ENCODE measurements at regions not wholly inside any gene's neighbourhood (a gene's known extent, or its start where the extent isn't known, plus 50 kb on each side); places are given as distances from the start of the nearest gene placed in this dataset.

DNA sequence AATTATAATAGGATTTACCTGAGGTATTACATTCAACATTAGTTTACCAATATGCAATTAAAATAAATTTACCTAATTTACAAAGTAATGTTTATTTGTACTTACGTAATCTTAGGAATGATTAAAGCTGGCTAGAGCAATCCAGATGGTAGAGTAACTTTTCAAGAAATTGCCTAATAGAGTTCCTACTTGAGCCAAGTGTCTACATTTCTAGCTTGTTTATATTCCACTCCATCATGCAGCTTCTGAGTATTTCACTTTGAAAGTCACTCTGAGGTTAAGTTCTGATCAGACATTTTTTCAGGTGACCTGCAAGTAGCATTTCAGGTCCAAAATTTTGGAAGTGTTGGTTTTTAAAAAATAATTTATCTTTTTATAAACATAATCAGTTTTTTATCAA, 1080.7 kb downstream of the TRHDE start:
- no peak overlapping the region for H3K27ac ChIP-seq
- H3K4me1 ChIP-seq, result no peaks in the 10 kb centered on the region
- H3K27me3 ChIP-seq, result no peaks in the 10 kb centered on the region
- no peaks in the 10 kb centered on the region for H3K9me3 ChIP-seq (replicated peaks)
- no peak overlapping the region for H3K4me3 ChIP-seq
- no peak for DNase-seq
- no peaks in the 10 kb centered on the region for H3K36me3 ChIP-seq

DNA sequence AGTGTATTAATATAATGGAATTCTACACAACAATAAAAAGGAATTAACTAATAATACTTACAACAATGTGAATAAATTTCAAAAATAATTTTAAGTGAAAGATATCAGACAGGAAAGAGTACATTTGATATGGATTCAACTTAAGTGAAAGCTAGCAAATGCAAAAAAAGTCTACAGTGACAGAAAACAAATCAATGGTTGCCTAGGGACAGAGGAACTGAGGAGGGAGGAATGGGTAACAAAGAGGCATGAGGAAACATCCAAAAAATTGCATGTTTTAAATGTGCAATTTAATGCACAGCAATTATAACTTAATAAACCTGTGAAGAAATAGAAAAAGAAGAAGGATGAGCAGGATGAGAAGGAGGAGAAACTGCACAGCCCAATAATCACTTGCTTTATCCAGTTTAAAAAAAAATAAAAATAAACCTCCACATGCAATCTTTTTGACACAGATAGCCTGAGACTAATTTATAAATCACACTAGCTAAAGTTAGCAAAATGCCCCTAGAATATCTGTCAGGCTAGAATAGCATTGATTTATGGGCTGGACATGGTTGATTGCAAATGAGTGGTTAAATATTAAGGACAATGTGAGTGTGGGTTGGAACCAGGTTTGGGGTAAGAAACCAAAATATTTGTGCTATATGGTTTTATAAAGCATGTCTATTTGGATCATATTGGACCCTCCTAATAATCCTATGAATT, 1089.1 kb downstream of the TRHDE start:
- no peaks in the 10 kb centered on the region for H3K36me3 ChIP-seq
- DNase-seq, result no peak

DNA sequence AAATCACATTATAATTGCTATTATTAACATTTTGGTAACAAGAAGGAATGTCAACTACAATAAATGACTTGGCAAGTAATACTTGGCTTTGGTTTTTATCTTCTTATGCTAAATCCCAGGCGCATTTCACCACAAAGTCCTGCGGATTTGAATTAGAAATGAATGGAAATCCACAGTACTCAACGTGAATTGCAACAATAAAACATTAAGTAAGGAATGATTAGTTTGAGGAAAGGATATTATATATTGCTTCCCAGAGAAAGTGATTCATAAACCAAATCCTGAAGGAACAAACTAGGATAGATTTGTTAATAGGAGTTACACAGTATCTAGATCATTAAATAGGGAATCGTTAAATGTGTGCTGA, 1089.7 kb downstream of the TRHDE start:
- no peaks in the 10 kb centered on the region for H3K9me3 ChIP-seq (replicated peaks)
- H3K36me3 ChIP-seq, result no peaks in the 10 kb centered on the region
- no peak overlapping the region for H3K27ac ChIP-seq
- no peaks in the 10 kb centered on the region for H3K4me1 ChIP-seq
- no peaks in the 10 kb centered on the region for H3K27me3 ChIP-seq
- DNase-seq, result no peak
- no peak overlapping the region for H3K4me3 ChIP-seq

More for the DNA sequence above, 1089.1 kb downstream of the TRHDE start:
- Histone ChIP-seq H3K27ac (no peak overlapping the region), H3K9me3 (replicated peaks) (no peaks in the 10 kb centered on the region), H3K27me3 (no peaks in the 10 kb centered on the region), H3K4me1 (no peaks in the 10 kb centered on the region), H3K4me3 (no peak overlapping the region)

DNA sequence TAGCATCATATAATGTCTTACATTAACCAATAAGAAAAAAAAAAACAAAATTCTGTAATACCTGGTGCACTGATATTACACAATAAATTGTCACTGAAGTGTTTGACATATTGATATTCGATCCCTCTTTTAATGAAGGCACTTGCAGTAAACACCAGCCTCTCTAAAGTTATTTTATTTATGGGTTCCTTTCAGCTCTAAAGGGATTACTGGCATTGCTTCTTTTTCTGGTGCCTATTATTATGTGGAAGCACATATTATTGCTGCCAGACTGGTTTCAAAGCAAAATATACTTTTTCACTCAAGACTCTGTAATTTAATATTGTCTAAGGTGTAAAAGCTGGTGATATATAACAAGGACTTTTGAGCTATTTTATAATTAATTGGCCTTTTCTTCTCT, 1090.5 kb downstream of the TRHDE start:
- H3K27me3 ChIP-seq, result no peaks in the 10 kb centered on the region
- H3K4me3 ChIP-seq, result no peak overlapping the region
- no peak for DNase-seq
- H3K36me3 ChIP-seq, result no peaks in the 10 kb centered on the region
- no peak overlapping the region for H3K27ac ChIP-seq
- H3K9me3 ChIP-seq (replicated peaks), result no peaks in the 10 kb centered on the region
- H3K4me1 ChIP-seq, result no peaks in the 10 kb centered on the region

DNA sequence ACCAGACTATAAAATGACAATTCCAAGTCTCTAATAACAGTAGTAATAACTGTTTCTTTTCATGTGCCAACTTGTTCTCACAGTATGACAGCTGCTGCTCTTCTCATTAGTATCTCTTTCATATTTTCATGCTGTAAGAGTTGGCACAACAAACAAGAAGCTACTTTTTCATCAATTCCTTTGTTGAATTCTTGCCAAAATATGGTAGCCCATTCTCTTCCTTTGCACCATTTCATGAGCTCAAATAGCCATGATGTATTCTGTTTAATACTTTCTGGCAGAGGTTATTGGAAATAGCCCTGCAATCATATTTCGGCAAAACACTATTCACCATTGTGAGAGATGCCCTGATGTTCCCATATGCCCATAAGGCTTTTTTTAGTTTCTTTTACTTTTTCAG, 1100.7 kb downstream of the TRHDE start:
- H3K4me3 ChIP-seq, result no peak overlapping the region
- H3K27ac ChIP-seq, result no peak overlapping the region
- no peaks in the 10 kb centered on the region for H3K27me3 ChIP-seq
- no peak for DNase-seq
- no peaks in the 10 kb centered on the region for H3K36me3 ChIP-seq
- no peaks in the 10 kb centered on the region for H3K4me1 ChIP-seq
- no peaks in the 10 kb centered on the region for H3K9me3 ChIP-seq (replicated peaks)

DNA sequence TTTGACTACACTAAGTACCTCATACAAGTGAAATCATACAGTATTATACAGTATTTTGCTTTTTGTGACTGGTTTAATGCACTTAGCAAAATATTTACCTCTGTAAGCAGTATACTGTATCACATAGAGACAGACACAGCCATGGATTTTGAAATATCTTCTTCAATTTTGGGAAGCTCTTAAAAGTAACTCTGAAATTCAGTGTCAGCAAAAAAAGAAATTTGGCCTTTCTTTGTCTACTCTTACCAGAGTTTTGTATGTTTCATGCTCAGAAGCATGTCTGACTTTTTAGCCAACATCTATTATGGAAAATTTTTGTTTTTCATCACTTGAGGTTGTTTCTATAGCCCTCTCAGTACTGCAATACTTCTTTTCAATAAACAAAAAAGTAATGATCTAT, 1102.2 kb downstream of the TRHDE start:
- Histone ChIP-seq H3K4me3 (no peak overlapping the region), H3K4me1 (no peaks in the 10 kb centered on the region), H3K36me3 (no peaks in the 10 kb centered on the region), H3K9me3 (replicated peaks) (no peaks in the 10 kb centered on the region), H3K27me3 (no peaks in the 10 kb centered on the region), H3K27ac (no peak overlapping the region)
- DNase-seq, result no peak

DNA sequence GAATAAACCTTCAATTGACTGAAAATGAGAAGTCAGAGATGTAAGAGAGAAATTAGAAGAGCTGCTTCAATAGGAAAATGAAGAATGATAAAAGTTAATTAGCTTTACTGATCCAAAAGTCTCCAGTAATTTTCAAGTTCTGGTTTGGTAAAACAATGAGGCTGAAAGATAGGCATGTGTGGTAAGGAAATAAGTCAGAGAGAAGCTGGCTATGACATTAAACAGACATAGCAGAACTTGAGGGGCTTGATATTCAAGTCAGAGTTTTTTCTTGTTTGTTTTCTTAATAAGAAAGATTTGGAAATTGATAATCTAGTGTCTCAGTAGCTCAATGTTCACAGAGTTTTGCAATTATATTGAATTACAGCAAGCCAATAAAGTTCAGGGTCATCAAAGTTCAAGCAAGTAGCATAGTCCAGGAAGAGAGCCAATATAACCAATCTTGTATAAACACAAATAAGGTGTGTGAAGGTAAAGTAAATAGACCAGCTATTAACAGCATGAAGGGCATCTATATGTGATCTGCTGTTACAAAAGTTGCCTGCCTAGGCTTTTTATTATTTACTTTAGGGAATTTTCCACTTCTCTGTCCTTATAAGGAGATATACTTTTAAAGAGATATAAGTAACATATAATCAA, 1111.5 kb downstream of the TRHDE start:
- no peak for DNase-seq
- Histone ChIP-seq H3K9me3 (replicated peaks) (no peaks in the 10 kb centered on the region), H3K36me3 (no peaks in the 10 kb centered on the region), H3K27me3 (no peaks in the 10 kb centered on the region), H3K4me1 (no peaks in the 10 kb centered on the region), H3K4me3 (no peak overlapping the region), H3K27ac (no peak overlapping the region)

DNA sequence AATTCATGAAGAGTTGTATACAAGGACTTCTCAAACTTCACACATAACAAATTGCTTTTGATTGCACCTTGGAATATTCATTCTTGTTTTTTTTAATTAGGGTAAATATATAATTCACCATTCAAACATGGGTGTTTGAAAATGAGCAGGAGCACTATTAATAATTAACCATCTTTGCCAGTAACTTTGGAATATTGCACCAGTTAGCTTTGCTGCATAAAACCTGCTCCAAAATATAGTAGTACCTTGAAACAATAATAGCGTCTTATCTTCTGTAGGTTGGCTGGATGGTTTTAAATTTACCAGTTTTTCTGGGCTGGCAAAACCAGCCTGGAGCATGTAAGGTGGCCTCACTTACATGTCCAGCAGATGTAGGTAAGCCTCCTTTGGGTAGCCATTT, 1112.4 kb downstream of the TRHDE start:
- H3K4me3 ChIP-seq, result no peak overlapping the region
- H3K36me3 ChIP-seq, result no peaks in the 10 kb centered on the region
- DNase-seq, result no peak
- no peaks in the 10 kb centered on the region for H3K4me1 ChIP-seq
- no peaks in the 10 kb centered on the region for H3K27me3 ChIP-seq
- no peak overlapping the region for H3K27ac ChIP-seq
- H3K9me3 ChIP-seq (replicated peaks), result no peaks in the 10 kb centered on the region

DNA sequence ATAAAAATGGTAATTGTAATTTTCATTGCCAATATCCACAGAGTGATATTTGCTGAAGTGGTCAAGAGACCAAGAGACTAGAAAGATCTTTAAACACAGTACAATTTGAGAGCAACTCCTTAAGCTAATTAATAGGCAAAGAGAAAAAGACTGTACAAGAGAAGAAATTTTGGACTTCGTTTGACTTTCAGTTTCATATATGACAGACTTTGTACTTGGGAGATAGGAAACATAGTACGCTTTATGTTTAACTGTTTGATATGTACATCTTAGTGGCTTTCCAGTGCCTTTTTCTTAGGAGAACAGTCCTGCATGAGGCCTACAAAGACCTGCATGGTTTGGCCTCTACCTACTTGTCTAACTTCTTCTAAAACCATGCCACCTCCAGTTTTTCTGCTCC, 1118.1 kb downstream of the TRHDE start:
- H3K36me3 ChIP-seq, result no peaks in the 10 kb centered on the region
- DNase-seq, result no peak
- no peak overlapping the region for H3K4me3 ChIP-seq
- no peaks in the 10 kb centered on the region for H3K4me1 ChIP-seq
- no peaks in the 10 kb centered on the region for H3K27me3 ChIP-seq
- H3K27ac ChIP-seq, result no peak overlapping the region
- no peaks in the 10 kb centered on the region for H3K9me3 ChIP-seq (replicated peaks)

DNA sequence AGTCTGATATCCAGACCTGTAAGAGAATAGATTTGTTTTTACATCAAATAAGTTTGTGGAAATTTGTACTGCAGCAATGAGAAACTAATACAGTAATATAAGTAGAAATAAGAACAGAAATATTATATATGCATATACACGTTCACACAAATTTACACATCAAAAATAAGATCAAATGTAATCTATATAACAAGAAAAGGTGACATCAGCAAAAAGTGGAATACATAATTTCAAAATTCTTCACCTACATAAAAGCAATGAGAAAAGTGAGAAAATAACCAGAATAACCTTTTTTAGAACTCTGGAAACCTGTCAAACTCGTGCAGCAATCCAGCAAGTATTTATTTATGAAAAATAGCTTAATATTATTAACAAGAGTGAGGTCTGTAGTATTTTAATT, 1124.6 kb upstream of the ATXN7L3B start:
- no peaks in the 10 kb centered on the region for H3K9me3 ChIP-seq (replicated peaks)
- no peaks in the 10 kb centered on the region for H3K36me3 ChIP-seq
- no peak overlapping the region for H3K4me3 ChIP-seq
- no peak for DNase-seq
- no peak overlapping the region for H3K27ac ChIP-seq
- H3K4me1 ChIP-seq, result no peaks in the 10 kb centered on the region
- H3K27me3 ChIP-seq, result no peaks in the 10 kb centered on the region

DNA sequence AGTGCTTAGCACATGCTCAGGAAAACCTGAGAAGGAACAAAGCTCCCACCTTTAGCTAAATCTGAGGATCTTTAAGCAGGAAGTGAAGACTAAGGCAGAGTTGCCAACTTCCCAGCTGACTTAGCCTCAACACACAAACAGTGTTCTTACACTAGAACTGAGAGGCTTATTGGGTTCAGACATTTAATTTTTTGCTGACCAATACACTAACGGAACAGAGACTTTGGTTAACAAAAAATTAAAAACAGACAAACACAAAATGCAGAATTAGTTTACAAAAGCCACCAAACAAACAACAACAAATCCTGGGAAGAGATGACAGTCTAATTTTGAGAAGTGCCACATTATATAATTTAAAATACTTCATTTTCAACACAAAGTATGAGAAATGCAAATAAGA, 1123.7 kb upstream of the ATXN7L3B start:
- no peak overlapping the region for H3K27ac ChIP-seq
- H3K4me3 ChIP-seq, result no peak overlapping the region
- H3K4me1 ChIP-seq, result no peaks in the 10 kb centered on the region
- H3K36me3 ChIP-seq, result no peaks in the 10 kb centered on the region
- no peaks in the 10 kb centered on the region for H3K9me3 ChIP-seq (replicated peaks)
- H3K27me3 ChIP-seq, result no peaks in the 10 kb centered on the region
- DNase-seq, result no peak

DNA sequence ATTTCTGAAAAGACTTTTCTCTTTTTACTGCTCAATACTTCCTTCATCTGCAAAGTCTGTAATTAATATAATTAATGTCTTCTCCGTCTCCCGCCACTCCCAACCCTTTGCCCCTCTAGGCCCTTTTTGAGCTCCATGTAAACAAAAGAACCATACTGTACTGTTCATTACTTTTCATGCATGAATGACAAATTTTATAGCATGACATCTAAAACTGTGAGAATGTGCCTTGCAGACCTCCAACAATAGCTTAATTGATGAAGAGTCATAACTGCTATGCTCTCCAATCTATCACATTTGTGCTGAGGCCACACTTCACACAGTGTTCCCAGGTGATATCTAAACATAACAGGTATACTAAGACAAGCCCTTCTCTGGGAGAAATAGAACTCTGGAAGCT, 1122.7 kb upstream of the ATXN7L3B start:
- no peak overlapping the region for H3K4me3 ChIP-seq
- H3K9me3 ChIP-seq (replicated peaks), result no peaks in the 10 kb centered on the region
- H3K27me3 ChIP-seq, result no peaks in the 10 kb centered on the region
- no peaks in the 10 kb centered on the region for H3K4me1 ChIP-seq
- H3K27ac ChIP-seq, result no peak overlapping the region
- no peak for DNase-seq
- no peaks in the 10 kb centered on the region for H3K36me3 ChIP-seq

DNA sequence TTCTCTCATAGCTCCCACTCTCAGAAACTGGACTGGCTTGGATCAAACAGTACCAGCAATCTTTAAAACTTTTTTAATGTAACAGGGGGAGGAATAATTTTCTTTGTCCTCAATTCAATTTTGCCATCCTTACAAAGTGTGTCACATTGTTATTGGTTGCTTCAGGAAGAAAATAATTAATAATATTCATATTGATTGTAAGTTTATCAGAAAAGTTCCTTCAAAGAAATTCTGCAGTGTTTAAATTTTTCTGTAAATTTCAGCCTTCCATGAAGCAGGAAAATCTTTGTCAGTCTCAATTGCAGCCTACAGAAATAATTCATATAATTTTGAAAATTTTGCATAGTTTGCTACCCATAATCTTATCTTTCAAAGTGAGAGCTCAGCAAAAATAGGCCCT, 1119.1 kb upstream of the ATXN7L3B start:
- Histone ChIP-seq H3K4me3 (no peak overlapping the region), H3K27me3 (no peaks in the 10 kb centered on the region), H3K9me3 (replicated peaks) (no peaks in the 10 kb centered on the region), H3K4me1 (no peaks in the 10 kb centered on the region), H3K27ac (no peak overlapping the region), H3K36me3 (no peaks in the 10 kb centered on the region)
- no peak for DNase-seq

DNA sequence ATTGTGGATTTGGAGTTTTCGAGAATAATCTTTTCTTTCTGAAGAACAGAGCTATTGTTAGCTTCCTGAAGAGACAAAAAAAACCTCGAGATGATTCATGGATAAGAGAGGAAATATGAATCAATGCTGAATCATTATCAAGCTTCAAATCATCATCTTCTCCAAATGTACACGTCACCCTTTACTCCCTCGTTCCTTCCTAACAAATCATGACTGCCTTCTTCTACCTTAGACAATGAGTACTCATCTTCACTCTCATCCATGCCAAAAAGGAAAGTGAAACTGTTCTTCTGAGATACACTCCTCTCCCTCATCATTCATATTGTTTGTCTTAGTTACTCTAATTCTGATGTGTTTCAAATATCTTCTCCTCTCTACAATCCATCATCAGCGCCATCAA, 1115.8 kb upstream of the ATXN7L3B start:
- Histone ChIP-seq H3K27ac (no peak overlapping the region), H3K27me3 (no peaks in the 10 kb centered on the region), H3K4me1 (no peaks in the 10 kb centered on the region), H3K9me3 (replicated peaks) (no peaks in the 10 kb centered on the region), H3K36me3 (no peaks in the 10 kb centered on the region), H3K4me3 (no peak overlapping the region)
- DNase-seq, result no peak

DNA sequence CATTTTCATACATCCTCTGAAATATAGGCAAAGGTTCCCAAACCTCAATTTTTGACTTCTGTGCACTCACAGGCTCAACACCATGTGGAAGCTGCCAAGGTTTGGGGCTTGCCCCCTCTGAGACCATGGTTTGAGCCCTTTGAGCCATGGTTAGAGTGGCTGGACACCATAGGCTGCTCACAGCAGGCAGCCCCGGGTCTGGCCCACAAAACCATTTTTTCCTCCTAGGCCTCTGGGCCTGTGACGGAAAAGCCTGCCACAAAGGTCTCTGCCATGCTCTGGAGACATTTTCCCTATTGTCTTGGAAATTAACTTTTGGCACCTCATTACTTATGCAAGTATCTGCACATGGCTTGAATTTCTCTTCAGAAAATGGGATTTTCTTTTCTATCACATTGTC, 1113.2 kb upstream of the ATXN7L3B start:
- Histone ChIP-seq H3K36me3 (no peaks in the 10 kb centered on the region), H3K9me3 (replicated peaks) (no peaks in the 10 kb centered on the region), H3K4me1 (no peaks in the 10 kb centered on the region), H3K27ac (no peak overlapping the region), H3K4me3 (no peak overlapping the region), H3K27me3 (no peaks in the 10 kb centered on the region)
- DNase-seq, result no peak

DNA sequence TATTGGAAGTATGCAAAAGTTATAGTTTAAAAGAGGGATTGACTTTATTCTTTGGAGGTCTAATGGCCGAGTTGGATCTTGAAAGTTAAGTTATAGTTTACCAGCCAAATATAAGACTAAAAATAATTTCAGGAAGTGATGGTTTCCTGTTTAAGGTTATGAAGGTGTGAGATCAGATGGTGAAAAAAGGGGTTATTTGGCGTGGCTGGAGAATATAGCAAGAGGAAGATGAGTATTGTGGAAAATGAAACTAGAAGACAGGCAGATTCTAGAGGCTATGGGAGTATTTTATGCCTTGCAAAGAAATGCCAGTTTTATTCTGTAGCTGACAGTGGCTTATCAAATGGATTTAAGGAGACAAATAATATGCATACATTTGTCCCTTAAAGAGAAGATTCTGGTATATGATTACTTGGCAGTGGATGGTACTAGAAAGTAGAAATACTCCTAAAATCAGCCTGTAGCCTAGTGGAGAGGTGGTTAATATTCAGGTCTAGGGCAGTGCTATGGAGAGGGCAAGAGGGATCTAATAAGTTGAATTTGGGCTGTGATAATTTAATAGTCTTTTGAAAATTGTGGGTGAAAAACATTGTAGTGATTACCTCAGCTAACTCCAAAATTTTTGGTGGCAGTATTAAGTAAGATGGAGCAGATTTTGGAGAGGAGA, 1091.8 kb upstream of the ATXN7L3B start:
- Histone ChIP-seq H3K36me3 (no peaks in the 10 kb centered on the region), H3K4me1 (no peaks in the 10 kb centered on the region), H3K9me3 (replicated peaks) (no peaks in the 10 kb centered on the region), H3K27me3 (no peaks in the 10 kb centered on the region), H3K4me3 (no peak overlapping the region), H3K27ac (no peak overlapping the region)
- DNase-seq, result no peak

Measured in SJCRH30 (cell line).